ENCODE measurements at regions not wholly inside any gene's neighbourhood (a gene's known extent, or its start where the extent isn't known, plus 50 kb on each side); places are given as distances from the start of the nearest gene placed in this dataset.

GRCh38 chr17:71217769-71218168, 903.1 kb upstream of the SOX9 start:
- Histone ChIP-seq H3K4me1 (replicated peaks) (no peaks in the 10 kb centered on the region), H3K36me3 (no peaks in the 10 kb centered on the region), H3K27ac (no peak overlapping the region), H3K4me3 (no peak overlapping the region), H3K27me3 (replicated peaks; ENCODE audit: insufficient read depth) (no peaks in the 10 kb centered on the region), H3K9me3 (no peaks in the 10 kb centered on the region)
- intact Hi-C loops (cut with DNase I): no loop called here
- WGBS: 78% methylated on average over 2 of the region's 2 CpGs
- no peak for DNase-seq (ENCODE audit: low spot score)
- no peak for TF ChIP-seq POLR2AphosphoS5 (IDR thresholded peaks at IDR 0.05)
- TF ChIP-seq CTCF (IDR thresholded peaks at IDR 0.05): no peak
- TF ChIP-seq POLR2A (IDR thresholded peaks at IDR 0.05): no peak

- DNase-seq (ENCODE audit: low spot score): no peak
- no peaks in the 10 kb centered on the region for H3K9me3 ChIP-seq
- H3K36me3 ChIP-seq: no peaks in the 10 kb centered on the region
- H3K4me1 ChIP-seq (replicated peaks): no peaks in the 10 kb centered on the region
- 70% methylated on average over 3 of the region's 3 CpGs for WGBS
- H3K27ac ChIP-seq: no peak overlapping the region
- no peak overlapping the region for H3K4me3 ChIP-seq
- intact Hi-C loops (cut with DNase I): no loop called here
- no peaks in the 10 kb centered on the region for H3K27me3 ChIP-seq (replicated peaks; ENCODE audit: insufficient read depth)
- TF ChIP-seq CTCF (IDR thresholded peaks at IDR 0.05): no peak
- TF ChIP-seq POLR2A (IDR thresholded peaks at IDR 0.05): no peak
- no peak for TF ChIP-seq POLR2AphosphoS5 (IDR thresholded peaks at IDR 0.05)
Observed at GRCh38 chr17:71224824-71225575, 895.8 kb upstream of the SOX9 start.

GRCh38 chr17:71227841-71228240, 893.0 kb upstream of the SOX9 start:
- Histone ChIP-seq H3K27me3 (replicated peaks; ENCODE audit: insufficient read depth) (no peaks in the 10 kb centered on the region), H3K9me3 (no peaks in the 10 kb centered on the region), H3K27ac (no peak overlapping the region), H3K36me3 (no peaks in the 10 kb centered on the region), H3K4me1 (replicated peaks) (no peaks in the 10 kb centered on the region), H3K4me3 (no peak overlapping the region)
- intact Hi-C loops (cut with DNase I): no loop called here
- 62% methylated on average over 2 of the region's 2 CpGs for WGBS
- no peak for DNase-seq (ENCODE audit: low spot score)
- TF ChIP-seq POLR2A (IDR thresholded peaks at IDR 0.05) (no peak), POLR2AphosphoS5 (IDR thresholded peaks at IDR 0.05) (no peak), CTCF (IDR thresholded peaks at IDR 0.05) (no peak)

GRCh38 chr17:71229070-71229469, 891.8 kb upstream of the SOX9 start:
- Histone ChIP-seq H3K9me3 (no peaks in the 10 kb centered on the region), H3K4me1 (replicated peaks) (no peaks in the 10 kb centered on the region), H3K27me3 (replicated peaks; ENCODE audit: insufficient read depth) (no peaks in the 10 kb centered on the region), H3K4me3 (no peak overlapping the region), H3K27ac (no peak overlapping the region), H3K36me3 (no peaks in the 10 kb centered on the region)
- intact Hi-C loops (cut with DNase I): no loop called here
- DNase-seq (ENCODE audit: low spot score): no peak
- 48% methylated on average over 1 of the region's 1 CpG for WGBS
- TF ChIP-seq POLR2AphosphoS5 (IDR thresholded peaks at IDR 0.05) (no peak), CTCF (IDR thresholded peaks at IDR 0.05) (no peak), POLR2A (IDR thresholded peaks at IDR 0.05) (no peak)
